Mucosa of gallbladder (tissue), 1 donor: ENCODE measurements at regions not wholly inside any gene's neighbourhood (a gene's known extent, or its start where the extent isn't known, plus 50 kb on each side); places are given as distances from the start of the nearest gene placed in this dataset.

ENCODE experiments used
- DNase-seq: peaks from one replicate; pipeline ENCODE4 v3.0.0-alpha.2; 2020; ENCODE audit warnings: low spot score
- donor health status: DM: no; HTN: no; CAD: no.

- no peak for DNase-seq
These were observed 1089.7 kb downstream of the EFNB2 start for GRCh38 chr13:105445796-105446195.

GRCh38 chr13:105442949-105443699 is 1092.3 kb downstream of the EFNB2 start:
- peak; percentile 51 for DNase-seq

- DNase-seq: no peak
These were observed 1093.4 kb downstream of the EFNB2 start for GRCh38 chr13:105442040-105442439.

- no peak for DNase-seq
These were observed 1094.3 kb downstream of the EFNB2 start for GRCh38 chr13:105441051-105441750.

- no peak for DNase-seq
These were observed 1098.5 kb downstream of the EFNB2 start for GRCh38 chr13:105436943-105437342.

- DNase-seq: no peak
These were observed 1103.0 kb downstream of the EFNB2 start for GRCh38 chr13:105432438-105432837.

- no peak for DNase-seq
These were observed 1106.7 kb downstream of the EFNB2 start for GRCh38 chr13:105428811-105429210.

- DNase-seq: no peak
These were observed 1109.0 kb downstream of the EFNB2 start for GRCh38 chr13:105426441-105426840.

GRCh38 chr13:105414639-105415038 is 1120.8 kb downstream of the EFNB2 start:
- DNase-seq: no peak

- DNase-seq: no peak
These were observed 1123.3 kb downstream of the EFNB2 start for GRCh38 chr13:105412171-105412570.

- peak; percentile 47 for DNase-seq
These were observed 1124.9 kb downstream of the EFNB2 start for GRCh38 chr13:105410602-105411001.

- no peak for DNase-seq
These were observed 1128.9 kb downstream of the EFNB2 start for GRCh38 chr13:105406551-105406950.

GRCh38 chr13:105403086-105403485 is 1132.4 kb downstream of the EFNB2 start:
- DNase-seq: no peak

GRCh38 chr13:105395041-105395440 is 1140.4 kb downstream of the EFNB2 start:
- DNase-seq: no peak

- no peak for DNase-seq
These were observed 1146.1 kb downstream of the EFNB2 start for GRCh38 chr13:105389373-105389772.

- DNase-seq: no peak
These were observed 1158.0 kb downstream of the EFNB2 start for GRCh38 chr13:105377452-105377851.

GRCh38 chr13:105370011-105370650 is 1165.3 kb downstream of the EFNB2 start:
- no peak for DNase-seq

GRCh38 chr13:105368781-105369180 is 1166.7 kb downstream of the EFNB2 start:
- no peak for DNase-seq

- no peak for DNase-seq
These were observed 1169.6 kb downstream of the EFNB2 start for GRCh38 chr13:105365831-105366230.

GRCh38 chr13:105365021-105365550 is 1170.4 kb downstream of the EFNB2 start:
- DNase-seq: no peak

GRCh38 chr13:105364191-105364590 is 1171.3 kb downstream of the EFNB2 start:
- no peak for DNase-seq
